ENCODE measurements at regions not wholly inside any gene's neighbourhood (a gene's known extent, or its start where the extent isn't known, plus 50 kb on each side); places are given as distances from the start of the nearest gene placed in this dataset.

- TF ChIP-seq CTCF (IDR thresholded peaks at IDR 0.05) = no peak
- TF ChIP-seq POLR2AphosphoS5 (IDR thresholded peaks at IDR 0.05) = no peak
Measured at GRCh38 chr9:14546693-14547092, 146.5 kb downstream of the ZDHHC21 start.
